ENCODE measurements at regions not wholly inside any gene's neighbourhood (a gene's known extent, or its start where the extent isn't known, plus 50 kb on each side); places are given as distances from the start of the nearest gene placed in this dataset.

DNA sequence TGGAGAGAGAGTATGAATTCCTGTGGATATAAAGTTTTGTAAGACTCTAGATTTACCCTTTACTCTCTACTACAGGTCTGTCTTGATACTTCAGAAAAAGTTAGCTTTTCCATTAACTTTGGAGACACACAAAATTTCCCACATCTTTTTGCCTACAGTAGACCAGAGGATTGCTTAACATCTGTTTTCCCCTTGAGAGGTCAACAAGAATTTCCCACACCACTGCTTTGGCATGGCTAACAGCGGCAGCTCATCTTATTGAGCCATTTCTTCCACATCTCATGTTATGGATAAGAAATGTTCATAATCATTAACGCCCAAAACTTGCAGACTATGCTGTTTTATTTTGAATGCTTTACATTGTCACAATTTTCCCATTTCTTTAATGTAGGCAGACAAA, 273.6 kb upstream of the RGPD4 start:
- TF ChIP-seq, protein P1, sequence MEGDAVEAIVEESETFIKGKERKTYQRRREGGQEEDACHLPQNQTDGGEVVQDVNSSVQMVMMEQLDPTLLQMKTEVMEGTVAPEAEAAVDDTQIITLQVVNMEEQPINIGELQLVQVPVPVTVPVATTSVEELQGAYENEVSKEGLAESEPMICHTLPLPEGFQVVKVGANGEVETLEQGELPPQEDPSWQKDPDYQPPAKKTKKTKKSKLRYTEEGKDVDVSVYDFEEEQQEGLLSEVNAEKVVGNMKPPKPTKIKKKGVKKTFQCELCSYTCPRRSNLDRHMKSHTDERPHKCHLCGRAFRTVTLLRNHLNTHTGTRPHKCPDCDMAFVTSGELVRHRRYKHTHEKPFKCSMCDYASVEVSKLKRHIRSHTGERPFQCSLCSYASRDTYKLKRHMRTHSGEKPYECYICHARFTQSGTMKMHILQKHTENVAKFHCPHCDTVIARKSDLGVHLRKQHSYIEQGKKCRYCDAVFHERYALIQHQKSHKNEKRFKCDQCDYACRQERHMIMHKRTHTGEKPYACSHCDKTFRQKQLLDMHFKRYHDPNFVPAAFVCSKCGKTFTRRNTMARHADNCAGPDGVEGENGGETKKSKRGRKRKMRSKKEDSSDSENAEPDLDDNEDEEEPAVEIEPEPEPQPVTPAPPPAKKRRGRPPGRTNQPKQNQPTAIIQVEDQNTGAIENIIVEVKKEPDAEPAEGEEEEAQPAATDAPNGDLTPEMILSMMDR (IDR thresholded peaks at IDR 0.05; ENCODE audit: poor library complexity, severe bottlenecking): no peak
- TF ChIP-seq RAD21 (conservative IDR thresholded peaks at IDR 0.05) (no peak), POLR2AphosphoS5 (IDR thresholded peaks at IDR 0.05) (no peak), MXI1 (conservative IDR thresholded peaks at IDR 0.05; ENCODE audit: poor library complexity, severe bottlenecking) (no peak)
- TF ChIP-seq, protein P2, sequence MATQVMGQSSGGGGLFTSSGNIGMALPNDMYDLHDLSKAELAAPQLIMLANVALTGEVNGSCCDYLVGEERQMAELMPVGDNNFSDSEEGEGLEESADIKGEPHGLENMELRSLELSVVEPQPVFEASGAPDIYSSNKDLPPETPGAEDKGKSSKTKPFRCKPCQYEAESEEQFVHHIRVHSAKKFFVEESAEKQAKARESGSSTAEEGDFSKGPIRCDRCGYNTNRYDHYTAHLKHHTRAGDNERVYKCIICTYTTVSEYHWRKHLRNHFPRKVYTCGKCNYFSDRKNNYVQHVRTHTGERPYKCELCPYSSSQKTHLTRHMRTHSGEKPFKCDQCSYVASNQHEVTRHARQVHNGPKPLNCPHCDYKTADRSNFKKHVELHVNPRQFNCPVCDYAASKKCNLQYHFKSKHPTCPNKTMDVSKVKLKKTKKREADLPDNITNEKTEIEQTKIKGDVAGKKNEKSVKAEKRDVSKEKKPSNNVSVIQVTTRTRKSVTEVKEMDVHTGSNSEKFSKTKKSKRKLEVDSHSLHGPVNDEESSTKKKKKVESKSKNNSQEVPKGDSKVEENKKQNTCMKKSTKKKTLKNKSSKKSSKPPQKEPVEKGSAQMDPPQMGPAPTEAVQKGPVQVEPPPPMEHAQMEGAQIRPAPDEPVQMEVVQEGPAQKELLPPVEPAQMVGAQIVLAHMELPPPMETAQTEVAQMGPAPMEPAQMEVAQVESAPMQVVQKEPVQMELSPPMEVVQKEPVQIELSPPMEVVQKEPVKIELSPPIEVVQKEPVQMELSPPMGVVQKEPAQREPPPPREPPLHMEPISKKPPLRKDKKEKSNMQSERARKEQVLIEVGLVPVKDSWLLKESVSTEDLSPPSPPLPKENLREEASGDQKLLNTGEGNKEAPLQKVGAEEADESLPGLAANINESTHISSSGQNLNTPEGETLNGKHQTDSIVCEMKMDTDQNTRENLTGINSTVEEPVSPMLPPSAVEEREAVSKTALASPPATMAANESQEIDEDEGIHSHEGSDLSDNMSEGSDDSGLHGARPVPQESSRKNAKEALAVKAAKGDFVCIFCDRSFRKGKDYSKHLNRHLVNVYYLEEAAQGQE (IDR thresholded peaks at IDR 0.05; ENCODE audit: borderline replicate concordance): no peak
